ENCODE measurements at regions not wholly inside any gene's neighbourhood (a gene's known extent, or its start where the extent isn't known, plus 50 kb on each side); places are given as distances from the start of the nearest gene placed in this dataset.
A peak's percentile ranks its signal among the peaks of the same experiment; 100 is the strongest.

- peak in 1 of 3 donors; percentile 43 for DNase-seq
- 72 to 88% methylated on average over 12 of the region's 12 CpGs for whole genome bisulfite sequencing, 2 donors
- ATAC-seq (ENCODE audit: insufficient read depth, low FRiP score), result no peak
- no peak overlapping the region for H3K9ac ChIP-seq (ENCODE audit: insufficient read depth in 1 of 2, low read length in 2 of 2)
- no peak overlapping the region for H3K4me3 ChIP-seq
- H3K4me1 ChIP-seq (ENCODE audit: control insufficient read depth in 5 of 5, insufficient read depth in 5 of 5, low read length in 5 of 5), result peaks cover 0 to 23% (median 9%) of the 10 kb centered on the region in 5 donors
- H3K9me3 ChIP-seq (ENCODE audit: control insufficient read depth in 4 of 4, insufficient read depth in 3 of 4, low read length in 3 of 4), result no peaks in the 10 kb centered on the region
- TF ChIP-seq CTCF (IDR thresholded peaks at IDR 0.05; ENCODE audit: control extremely low read depth, extremely low read depth), result no peak
- no peak overlapping the region for H3K27ac ChIP-seq (ENCODE audit: low read depth in 1 of 2, low read length in 1 of 2)
- no peaks in the 10 kb centered on the region for H3K27me3 ChIP-seq (ENCODE audit: control insufficient read depth in 3 of 3, insufficient read depth in 3 of 3, low read length in 2 of 3)
- H3K36me3 ChIP-seq (ENCODE audit: control insufficient read depth in 4 of 4, insufficient read depth in 4 of 4, low read length in 4 of 4), result no peaks in the 10 kb centered on the region
Observed at GRCh38 chr2:42853549-42854206, 61.3 kb upstream of the HAAO start.

GRCh38 chr2:42852798-42853197, 60.4 kb upstream of the HAAO start:
- TF ChIP-seq CTCF (IDR thresholded peaks at IDR 0.05; ENCODE audit: control extremely low read depth, extremely low read depth), result no peak
- ATAC-seq (ENCODE audit: insufficient read depth, low FRiP score) (no peak), DNase-seq (no peak)
- Histone ChIP-seq H3K9ac (ENCODE audit: insufficient read depth in 1 of 2, low read length in 2 of 2) (no peak overlapping the region), H3K9me3 (ENCODE audit: control insufficient read depth in 4 of 4, insufficient read depth in 3 of 4, low read length in 3 of 4) (no peaks in the 10 kb centered on the region), H3K27ac (ENCODE audit: low read depth in 1 of 2, low read length in 1 of 2) (no peak overlapping the region), H3K4me1 (ENCODE audit: control insufficient read depth in 5 of 5, insufficient read depth in 5 of 5, low read length in 5 of 5) (peaks cover 0 to 23% (median 9%) of the 10 kb centered on the region in 5 donors), H3K27me3 (ENCODE audit: control insufficient read depth in 3 of 3, insufficient read depth in 3 of 3, low read length in 2 of 3) (no peaks in the 10 kb centered on the region), H3K4me3 (no peak overlapping the region), H3K36me3 (ENCODE audit: control insufficient read depth in 4 of 4, insufficient read depth in 4 of 4, low read length in 4 of 4) (no peaks in the 10 kb centered on the region)
- WGBS, 2 donors, result 91 to 95% methylated on average over 5 of the region's 5 CpGs

GRCh38 chr2:42851740-42852250, 59.4 kb upstream of the HAAO start:
- 78 to 95% methylated on average over 3 of the region's 3 CpGs for WGBS, 2 donors
- Histone ChIP-seq H3K27me3 (ENCODE audit: control insufficient read depth in 3 of 3, insufficient read depth in 3 of 3, low read length in 2 of 3) (no peaks in the 10 kb centered on the region), H3K4me1 (ENCODE audit: control insufficient read depth in 5 of 5, insufficient read depth in 5 of 5, low read length in 5 of 5) (peaks cover 0 to 25% (median 11%) of the 10 kb centered on the region in 5 donors), H3K27ac (ENCODE audit: low read depth in 1 of 2, low read length in 1 of 2) (no peak overlapping the region), H3K36me3 (ENCODE audit: control insufficient read depth in 4 of 4, insufficient read depth in 4 of 4, low read length in 4 of 4) (no peaks in the 10 kb centered on the region), H3K4me3 (no peak overlapping the region), H3K9me3 (ENCODE audit: control insufficient read depth in 4 of 4, insufficient read depth in 3 of 4, low read length in 3 of 4) (no peaks in the 10 kb centered on the region), H3K9ac (ENCODE audit: insufficient read depth in 1 of 2, low read length in 2 of 2) (no peak overlapping the region)
- ATAC-seq (ENCODE audit: insufficient read depth, low FRiP score), result no peak
- DNase-seq, result no peak
- no peak for TF ChIP-seq CTCF (IDR thresholded peaks at IDR 0.05; ENCODE audit: control extremely low read depth, extremely low read depth)
